Activated B cell treated with CpG ODN at 0.5 μM for 24 hours (primary cell): ENCODE measurements at regions not wholly inside any gene's neighbourhood (a gene's known extent, or its start where the extent isn't known, plus 50 kb on each side); places are given as distances from the start of the nearest gene placed in this dataset.

Experiments used
- ATAC-seq: fragments of 200-7000 bp; cut with Tn5 transposase; one replicate; pipeline ENCODE4 v1.10.0; 2021; ENCODE audit warnings: low read depth, mild to moderate bottlenecking, moderate library complexity
- CTCF ChIA-PET: fragments of 350-600 bp; sonication (Branson Sonifier 250); formaldehyde crosslinking; loops from one replicate; lab custom pipeline; 2021; ENCODE audit warnings: antibody characterized with exemption; lab: Charles Lee
- POLR2A ChIA-PET: fragments of 350-600 bp; sonication (Branson Sonifier 250); formaldehyde crosslinking; loops from one replicate; lab custom pipeline; 2021; ENCODE audit warnings: antibody characterized with exemption; lab: Charles Lee
- DNase-seq: peaks from one replicate; pipeline ENCODE4 v3.0.0; 2022
- H3K27ac Mint-ChIP-seq: one replicate; pipeline ENCODE4 v1.8.0; 2020; ENCODE audit warnings: mixed read lengths
- H3K27me3 Mint-ChIP-seq: one replicate; pipeline ENCODE4 v1.8.0; 2021; ENCODE audit warnings: mixed read lengths
- H3K36me3 Mint-ChIP-seq: one replicate; pipeline ENCODE4 v1.8.0; 2021; ENCODE audit warnings: low read depth, mixed read lengths
- H3K4me1 Mint-ChIP-seq: one replicate; pipeline ENCODE4 v1.8.0; 2021; ENCODE audit warnings: mixed read lengths
- H3K4me3 Mint-ChIP-seq: one replicate; pipeline ENCODE4 v1.8.0; 2020; ENCODE audit warnings: mild to moderate bottlenecking, mixed read lengths
- H3K9me3 Mint-ChIP-seq: one replicate; pipeline ENCODE4 v1.8.0; 2020; ENCODE audit warnings: mixed read lengths
- intact Hi-C: fragments of 100-400 bp; cut with micrococcal nuclease; formaldehyde crosslinking; loops from one replicate; pipeline ENCODE4 v1.15.1; 2024
- TF ChIP-seq, protein P1 (sequence below): fragments of 200-600 bp; IDR thresholded peaks from one replicate; pipeline ENCODE4 v1.8.0; 2022; ENCODE audit warnings: antibody characterized with exemption, mild to moderate bottlenecking

DNA sequence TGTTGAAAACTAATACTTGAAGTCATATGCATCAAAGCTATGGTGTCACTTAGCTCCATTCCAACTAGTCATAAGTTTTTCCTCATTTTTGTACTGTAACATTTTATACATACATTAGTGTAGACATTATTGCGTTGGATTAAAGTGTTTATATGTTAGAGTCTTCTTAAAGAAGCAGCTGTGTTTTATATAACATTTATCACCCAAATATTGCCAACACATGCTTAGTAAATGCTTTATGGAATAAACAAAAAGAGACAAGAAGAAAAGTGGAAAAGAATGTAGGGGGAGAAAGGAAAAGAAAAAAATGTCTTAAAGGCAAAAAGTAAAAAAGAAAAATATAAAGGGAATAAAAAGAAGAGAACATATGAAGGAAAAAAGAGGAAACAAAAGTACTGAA lies 1314.3 kb upstream of the CELF4 start:
- POLR2A ChIA-PET, result no interaction called here
- no peak for DNase-seq
- intact Hi-C loops, result no loop called here
- ATAC-seq, result no peak
- H3K27me3 Mint-ChIP-seq, result no peaks in the 10 kb centered on the region
- CTCF ChIA-PET, result no interaction called here
- H3K9me3 Mint-ChIP-seq, result no peaks in the 10 kb centered on the region
- H3K36me3 Mint-ChIP-seq, result no peaks in the 10 kb centered on the region
- H3K4me3 Mint-ChIP-seq, result no peak overlapping the region
- H3K4me1 Mint-ChIP-seq, result no peaks in the 10 kb centered on the region
- H3K27ac Mint-ChIP-seq, result no peak overlapping the region
- TF ChIP-seq, protein P1, sequence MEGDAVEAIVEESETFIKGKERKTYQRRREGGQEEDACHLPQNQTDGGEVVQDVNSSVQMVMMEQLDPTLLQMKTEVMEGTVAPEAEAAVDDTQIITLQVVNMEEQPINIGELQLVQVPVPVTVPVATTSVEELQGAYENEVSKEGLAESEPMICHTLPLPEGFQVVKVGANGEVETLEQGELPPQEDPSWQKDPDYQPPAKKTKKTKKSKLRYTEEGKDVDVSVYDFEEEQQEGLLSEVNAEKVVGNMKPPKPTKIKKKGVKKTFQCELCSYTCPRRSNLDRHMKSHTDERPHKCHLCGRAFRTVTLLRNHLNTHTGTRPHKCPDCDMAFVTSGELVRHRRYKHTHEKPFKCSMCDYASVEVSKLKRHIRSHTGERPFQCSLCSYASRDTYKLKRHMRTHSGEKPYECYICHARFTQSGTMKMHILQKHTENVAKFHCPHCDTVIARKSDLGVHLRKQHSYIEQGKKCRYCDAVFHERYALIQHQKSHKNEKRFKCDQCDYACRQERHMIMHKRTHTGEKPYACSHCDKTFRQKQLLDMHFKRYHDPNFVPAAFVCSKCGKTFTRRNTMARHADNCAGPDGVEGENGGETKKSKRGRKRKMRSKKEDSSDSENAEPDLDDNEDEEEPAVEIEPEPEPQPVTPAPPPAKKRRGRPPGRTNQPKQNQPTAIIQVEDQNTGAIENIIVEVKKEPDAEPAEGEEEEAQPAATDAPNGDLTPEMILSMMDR, result no peak

DNA sequence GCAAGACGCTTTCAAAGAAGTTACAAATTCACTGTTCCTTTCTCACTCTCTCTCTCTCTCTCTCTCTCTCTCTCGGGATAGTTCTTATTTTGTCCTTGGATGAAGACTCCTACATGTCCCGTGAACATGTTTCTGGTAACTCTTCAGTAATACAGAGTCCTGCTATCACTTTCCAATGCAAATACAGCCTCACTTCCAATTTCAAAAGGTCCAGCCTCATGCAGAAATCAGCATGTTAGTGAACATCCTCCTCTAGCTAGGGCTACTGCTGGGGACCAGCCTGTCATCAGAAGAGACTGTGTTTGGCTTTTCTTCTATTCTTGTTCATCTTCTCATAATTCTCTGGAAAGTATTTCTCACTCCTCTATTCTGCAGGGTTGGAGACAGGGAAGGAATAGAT lies 1306.7 kb upstream of the CELF4 start:
- H3K9me3 Mint-ChIP-seq, result peaks cover 7% of the 10 kb centered on the region
- intact Hi-C loops, result no loop called here
- H3K4me3 Mint-ChIP-seq, result no peak overlapping the region
- H3K27me3 Mint-ChIP-seq, result no peaks in the 10 kb centered on the region
- TF ChIP-seq, protein P1, result no peak
- ATAC-seq (no peak), DNase-seq (no peak)
- no peaks in the 10 kb centered on the region for H3K4me1 Mint-ChIP-seq
- no peaks in the 10 kb centered on the region for H3K36me3 Mint-ChIP-seq
- ChIA-PET POLR2A (no interaction called here), CTCF (no interaction called here)
- no peak overlapping the region for H3K27ac Mint-ChIP-seq

DNA sequence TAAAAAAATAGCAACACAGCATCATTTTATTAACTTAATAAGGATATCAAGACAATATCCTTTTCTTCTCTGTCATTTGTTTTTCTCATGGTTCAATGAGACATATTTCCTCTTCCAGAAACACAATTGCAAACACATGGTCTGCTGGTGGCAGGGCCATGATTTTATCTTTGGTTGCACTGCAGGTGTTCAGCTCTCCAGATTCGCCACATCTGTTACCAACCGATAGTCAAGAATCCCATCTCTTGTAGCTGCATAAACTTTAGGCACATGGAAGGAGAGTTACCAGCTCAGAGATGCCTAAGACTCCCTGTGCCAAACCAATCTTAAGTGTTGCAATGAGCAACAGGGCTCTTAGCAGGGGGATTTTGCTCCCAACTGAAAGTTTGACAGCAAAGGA lies 1303.2 kb upstream of the CELF4 start:
- intact Hi-C loops, result no loop called here
- TF ChIP-seq, protein P1, result no peak
- no peak for DNase-seq
- no peaks in the 10 kb centered on the region for H3K4me1 Mint-ChIP-seq
- peaks cover 7% of the 10 kb centered on the region for H3K9me3 Mint-ChIP-seq
- H3K36me3 Mint-ChIP-seq, result no peaks in the 10 kb centered on the region
- ChIA-PET CTCF (no interaction called here), POLR2A (no interaction called here)
- H3K4me3 Mint-ChIP-seq, result no peak overlapping the region
- H3K27ac Mint-ChIP-seq, result no peak overlapping the region
- no peak for ATAC-seq
- H3K27me3 Mint-ChIP-seq, result no peaks in the 10 kb centered on the region

DNA sequence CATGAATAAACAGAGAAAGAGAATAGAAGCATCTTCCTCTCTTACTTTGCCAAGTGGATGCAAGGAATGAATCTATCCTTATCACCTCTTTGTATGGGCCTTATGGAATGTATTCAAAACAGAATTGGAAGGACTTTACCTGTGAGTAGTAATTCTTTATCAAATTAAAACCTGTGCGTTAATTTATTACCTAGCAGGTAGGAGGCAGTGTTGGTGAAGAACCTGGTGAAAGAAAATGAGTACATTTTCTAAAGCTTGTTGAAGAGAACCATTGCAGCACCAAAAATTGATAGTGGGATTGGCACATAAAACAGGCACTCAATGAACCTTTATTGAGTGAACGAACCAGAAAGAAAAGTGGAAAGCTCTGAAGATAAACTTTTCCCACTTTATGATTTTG lies 1302.1 kb upstream of the CELF4 start:
- no peak overlapping the region for H3K27ac Mint-ChIP-seq
- CTCF ChIA-PET, result no interaction called here
- intact Hi-C loops, result no loop called here

DNA sequence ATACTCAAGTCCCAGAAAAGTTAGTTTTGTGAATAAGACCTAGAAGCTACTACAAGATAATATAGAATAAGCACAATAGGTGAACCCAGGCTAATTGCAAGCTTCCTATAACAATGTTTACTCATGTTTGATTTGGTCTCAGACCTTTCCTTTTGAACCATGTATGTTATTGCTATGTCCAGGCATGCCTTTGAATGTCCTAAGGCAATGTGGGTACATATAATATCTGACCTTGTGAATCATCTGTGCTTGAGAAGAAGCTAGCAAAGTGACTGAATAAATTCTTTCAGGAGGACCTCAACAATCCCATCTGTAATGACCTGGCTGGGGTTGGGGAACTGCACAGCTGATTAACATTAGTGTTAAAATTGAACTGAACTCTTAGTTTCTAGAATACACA lies 1285.9 kb upstream of the CELF4 start:
- TF ChIP-seq, protein P1, result no peak
- intact Hi-C loops, result no loop called here
- H3K27me3 Mint-ChIP-seq, result no peaks in the 10 kb centered on the region
- no peak overlapping the region for H3K27ac Mint-ChIP-seq
- no peaks in the 10 kb centered on the region for H3K4me1 Mint-ChIP-seq
- POLR2A ChIA-PET, result no interaction called here
- H3K36me3 Mint-ChIP-seq, result no peaks in the 10 kb centered on the region
- no peak overlapping the region for H3K4me3 Mint-ChIP-seq
- DNase-seq (no peak), ATAC-seq (no peak)
- H3K9me3 Mint-ChIP-seq, result no peaks in the 10 kb centered on the region
- CTCF ChIA-PET, result no interaction called here

More for the DNA sequence above, 1302.1 kb upstream of the CELF4 start:
- TF ChIP-seq, protein P1, result no peak
- no peak for ATAC-seq
- H3K36me3 Mint-ChIP-seq, result no peaks in the 10 kb centered on the region
- H3K27me3 Mint-ChIP-seq, result no peaks in the 10 kb centered on the region
- DNase-seq, result no peak
- H3K9me3 Mint-ChIP-seq, result no peaks in the 10 kb centered on the region
- H3K4me3 Mint-ChIP-seq, result no peak overlapping the region
- H3K4me1 Mint-ChIP-seq, result no peaks in the 10 kb centered on the region
- POLR2A ChIA-PET, result no interaction called here
